ENCODE measurements at regions not wholly inside any gene's neighbourhood (a gene's known extent, or its start where the extent isn't known, plus 50 kb on each side); places are given as distances from the start of the nearest gene placed in this dataset.

- no peak for DNase-seq (ENCODE audit: low read depth)
- TF ChIP-seq, protein P1, sequence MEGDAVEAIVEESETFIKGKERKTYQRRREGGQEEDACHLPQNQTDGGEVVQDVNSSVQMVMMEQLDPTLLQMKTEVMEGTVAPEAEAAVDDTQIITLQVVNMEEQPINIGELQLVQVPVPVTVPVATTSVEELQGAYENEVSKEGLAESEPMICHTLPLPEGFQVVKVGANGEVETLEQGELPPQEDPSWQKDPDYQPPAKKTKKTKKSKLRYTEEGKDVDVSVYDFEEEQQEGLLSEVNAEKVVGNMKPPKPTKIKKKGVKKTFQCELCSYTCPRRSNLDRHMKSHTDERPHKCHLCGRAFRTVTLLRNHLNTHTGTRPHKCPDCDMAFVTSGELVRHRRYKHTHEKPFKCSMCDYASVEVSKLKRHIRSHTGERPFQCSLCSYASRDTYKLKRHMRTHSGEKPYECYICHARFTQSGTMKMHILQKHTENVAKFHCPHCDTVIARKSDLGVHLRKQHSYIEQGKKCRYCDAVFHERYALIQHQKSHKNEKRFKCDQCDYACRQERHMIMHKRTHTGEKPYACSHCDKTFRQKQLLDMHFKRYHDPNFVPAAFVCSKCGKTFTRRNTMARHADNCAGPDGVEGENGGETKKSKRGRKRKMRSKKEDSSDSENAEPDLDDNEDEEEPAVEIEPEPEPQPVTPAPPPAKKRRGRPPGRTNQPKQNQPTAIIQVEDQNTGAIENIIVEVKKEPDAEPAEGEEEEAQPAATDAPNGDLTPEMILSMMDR (conservative IDR thresholded peaks at IDR 0.05; ENCODE audit: control insufficient read depth, insufficient read depth, low read depth, low read length): no peak
Observed at GRCh38 chr9:28293369-28294090, 720.2 kb upstream of the C9orf72 start.

DNA sequence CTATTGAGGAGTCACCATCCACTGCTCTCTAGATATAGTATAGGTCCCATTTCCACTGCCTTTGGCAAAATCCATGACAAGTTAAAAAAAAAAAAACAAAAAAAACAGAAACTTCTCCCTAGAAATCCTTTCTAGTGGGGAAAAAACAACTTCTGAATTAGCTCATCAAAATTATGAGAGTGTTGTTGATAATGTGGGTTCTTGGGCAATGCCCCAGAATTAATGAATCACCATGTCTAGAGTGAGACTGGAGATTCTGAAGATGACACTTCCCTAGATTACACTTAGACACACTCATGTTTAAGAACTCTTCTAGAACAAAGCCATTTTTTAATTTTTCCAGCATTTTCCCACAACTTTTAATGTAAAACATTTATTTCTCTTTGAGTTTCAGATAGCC is 728.0 kb upstream of the C9orf72 start:
- H3K4me3 ChIP-seq (ENCODE audit: control insufficient read depth, low read depth, low read length): no peak overlapping the region
- TF ChIP-seq, protein P1 (conservative IDR thresholded peaks at IDR 0.05; ENCODE audit: control insufficient read depth, insufficient read depth, low read depth, low read length): no peak
- DNase-seq (ENCODE audit: low read depth): peak; percentile 1

More at GRCh38 chr9:28293369-28294090, 720.2 kb upstream of the C9orf72 start:
- H3K4me3 ChIP-seq (ENCODE audit: control insufficient read depth, low read depth, low read length): no peak overlapping the region

GRCh38 chr9:28317745-28318144 is 744.5 kb upstream of the C9orf72 start:
- DNase-seq (ENCODE audit: low read depth): no peak
- TF ChIP-seq, protein P1 (conservative IDR thresholded peaks at IDR 0.05; ENCODE audit: control insufficient read depth, insufficient read depth, low read depth, low read length): no peak
- no peak overlapping the region for H3K4me3 ChIP-seq (ENCODE audit: control insufficient read depth, low read depth, low read length)

GRCh38 chr9:28318515-28318914 is 745.2 kb upstream of the C9orf72 start:
- TF ChIP-seq, protein P1 (conservative IDR thresholded peaks at IDR 0.05; ENCODE audit: control insufficient read depth, insufficient read depth, low read depth, low read length): no peak
- no peak for DNase-seq (ENCODE audit: low read depth)
- H3K4me3 ChIP-seq (ENCODE audit: control insufficient read depth, low read depth, low read length): no peak overlapping the region

DNA sequence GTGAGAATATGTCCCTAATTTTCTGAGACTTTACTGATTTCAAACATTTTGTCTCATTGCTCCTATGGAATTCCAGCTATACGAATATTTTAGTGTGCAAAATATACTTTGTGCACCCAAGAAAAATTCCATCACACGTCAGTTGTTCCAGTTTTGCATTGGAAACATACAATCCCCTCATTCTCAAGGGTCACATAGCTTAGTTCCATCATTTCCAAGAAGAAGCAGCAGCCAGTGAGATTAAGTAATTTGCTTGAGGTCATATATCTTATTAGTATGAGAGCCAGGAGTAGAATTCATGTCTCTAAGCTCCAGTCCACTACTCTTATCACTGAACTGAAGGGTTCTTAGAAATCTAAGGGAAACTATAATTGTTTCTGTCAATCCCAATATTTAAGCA is 746.7 kb upstream of the C9orf72 start:
- TF ChIP-seq, protein P1 (conservative IDR thresholded peaks at IDR 0.05; ENCODE audit: control insufficient read depth, insufficient read depth, low read depth, low read length): no peak
- H3K4me3 ChIP-seq (ENCODE audit: control insufficient read depth, low read depth, low read length): no peak overlapping the region
- DNase-seq (ENCODE audit: low read depth): no peak

GRCh38 chr9:28320616-28321015 is 747.3 kb upstream of the C9orf72 start:
- no peak overlapping the region for H3K4me3 ChIP-seq (ENCODE audit: control insufficient read depth, low read depth, low read length)
- DNase-seq (ENCODE audit: low read depth): no peak
- TF ChIP-seq, protein P1 (conservative IDR thresholded peaks at IDR 0.05; ENCODE audit: control insufficient read depth, insufficient read depth, low read depth, low read length): no peak
